ENCODE measurements at regions not wholly inside any gene's neighbourhood (a gene's known extent, or its start where the extent isn't known, plus 50 kb on each side); places are given as distances from the start of the nearest gene placed in this dataset.

- no peaks in the 10 kb centered on the region for H3K27me3 ChIP-seq (ENCODE audit: insufficient read depth, low read length)
- H3K27ac ChIP-seq (ENCODE audit: low read length) = no peak overlapping the region
- H3K9me3 ChIP-seq (ENCODE audit: insufficient read depth, low read depth, low read length) = no peaks in the 10 kb centered on the region
- H3K4me3 ChIP-seq (ENCODE audit: low read length) = no peak overlapping the region
- H3K4me1 ChIP-seq (ENCODE audit: insufficient read depth, low read length) = no peaks in the 10 kb centered on the region
- no peaks in the 10 kb centered on the region for H3K36me3 ChIP-seq (ENCODE audit: insufficient read depth, low read depth, low read length)
- no peak overlapping the region for H3K9ac ChIP-seq (ENCODE audit: low read depth, low read length)
Measured at GRCh38 chr1:195804547-195804946, 803.7 kb downstream of the KCNT2 start.

DNA sequence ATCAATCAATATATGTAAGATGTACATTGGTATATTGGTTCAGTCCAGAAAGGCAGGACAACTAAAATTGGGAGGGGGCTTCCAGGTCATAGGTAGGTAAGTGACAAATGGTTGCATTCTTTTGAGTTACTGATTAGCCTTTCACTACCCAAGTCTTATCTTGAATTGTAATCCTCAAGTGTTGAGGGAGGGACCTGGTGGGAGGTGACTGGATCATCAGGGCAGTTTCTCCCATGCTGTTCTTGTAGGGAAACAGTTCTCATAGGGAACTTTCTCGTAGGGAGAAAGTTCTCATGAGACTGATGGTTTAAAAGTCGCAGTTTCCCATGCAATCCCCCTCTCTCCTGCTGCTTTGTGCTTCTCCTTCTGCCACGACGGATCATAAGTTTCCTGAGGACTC lies 809.2 kb downstream of the KCNT2 start:
- no peaks in the 10 kb centered on the region for H3K36me3 ChIP-seq (ENCODE audit: insufficient read depth, low read depth, low read length)
- H3K4me3 ChIP-seq (ENCODE audit: low read length) = no peak overlapping the region
- no peak overlapping the region for H3K9ac ChIP-seq (ENCODE audit: low read depth, low read length)
- no peaks in the 10 kb centered on the region for H3K4me1 ChIP-seq (ENCODE audit: insufficient read depth, low read length)
- no peak overlapping the region for H3K27ac ChIP-seq (ENCODE audit: low read length)
- no peaks in the 10 kb centered on the region for H3K27me3 ChIP-seq (ENCODE audit: insufficient read depth, low read length)
- no peaks in the 10 kb centered on the region for H3K9me3 ChIP-seq (ENCODE audit: insufficient read depth, low read depth, low read length)

GRCh38 chr1:195794225-195794624 lies 814.0 kb downstream of the KCNT2 start:
- Histone ChIP-seq H3K27ac (ENCODE audit: low read length) (no peak overlapping the region), H3K4me3 (ENCODE audit: low read length) (no peak overlapping the region), H3K9ac (ENCODE audit: low read depth, low read length) (no peak overlapping the region), H3K9me3 (ENCODE audit: insufficient read depth, low read depth, low read length) (no peaks in the 10 kb centered on the region; the same call in 1 of the 2 replicates), H3K4me1 (ENCODE audit: insufficient read depth, low read length) (no peaks in the 10 kb centered on the region), H3K27me3 (ENCODE audit: insufficient read depth, low read length) (no peaks in the 10 kb centered on the region), H3K36me3 (ENCODE audit: insufficient read depth, low read depth, low read length) (no peaks in the 10 kb centered on the region)

DNA sequence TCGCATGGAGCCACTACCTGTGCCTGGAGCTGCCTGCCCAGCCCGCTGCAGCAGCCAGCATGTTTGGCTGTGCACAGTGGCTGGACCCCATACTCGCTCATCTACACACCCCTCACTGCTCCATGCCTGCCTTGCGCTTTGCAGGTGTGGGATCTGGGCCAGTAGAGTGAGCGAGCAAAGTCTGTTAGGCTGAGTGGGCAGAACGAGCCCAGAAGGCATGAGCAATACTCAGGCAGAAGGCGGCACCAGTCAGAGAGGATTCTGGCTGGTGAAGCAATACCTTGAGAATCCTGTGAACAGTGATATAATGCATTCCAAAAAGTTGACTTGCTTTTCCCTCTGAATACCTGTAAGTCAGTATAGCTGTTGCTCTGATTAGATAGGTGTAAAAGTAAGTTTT lies 816.4 kb downstream of the KCNT2 start:
- Histone ChIP-seq H3K36me3 (ENCODE audit: insufficient read depth, low read depth, low read length) (no peaks in the 10 kb centered on the region), H3K9ac (ENCODE audit: low read depth, low read length) (no peak overlapping the region), H3K27me3 (ENCODE audit: insufficient read depth, low read length) (no peaks in the 10 kb centered on the region), H3K4me3 (ENCODE audit: low read length) (no peak overlapping the region), H3K9me3 (ENCODE audit: insufficient read depth, low read depth, low read length) (no peaks in the 10 kb centered on the region; the same call in 1 of the 2 replicates), H3K4me1 (ENCODE audit: insufficient read depth, low read length) (no peaks in the 10 kb centered on the region), H3K27ac (ENCODE audit: low read length) (no peak overlapping the region)

GRCh38 chr1:195790514-195791168 lies 817.6 kb downstream of the KCNT2 start:
- H3K27ac ChIP-seq (ENCODE audit: low read length) = no peak overlapping the region
- H3K9ac ChIP-seq (ENCODE audit: low read depth, low read length) = no peak overlapping the region
- H3K9me3 ChIP-seq (ENCODE audit: insufficient read depth, low read depth, low read length) = no peaks in the 10 kb centered on the region; the same call in 1 of the 2 replicates
- H3K4me3 ChIP-seq (ENCODE audit: low read length) = no peak overlapping the region
- no peaks in the 10 kb centered on the region for H3K27me3 ChIP-seq (ENCODE audit: insufficient read depth, low read length)
- H3K4me1 ChIP-seq (ENCODE audit: insufficient read depth, low read length) = no peaks in the 10 kb centered on the region
- H3K36me3 ChIP-seq (ENCODE audit: insufficient read depth, low read depth, low read length) = no peaks in the 10 kb centered on the region

- Histone ChIP-seq H3K9ac (ENCODE audit: low read depth, low read length) (no peak overlapping the region), H3K4me1 (ENCODE audit: insufficient read depth, low read length) (no peaks in the 10 kb centered on the region), H3K27ac (ENCODE audit: low read length) (no peak overlapping the region), H3K27me3 (ENCODE audit: insufficient read depth, low read length) (no peaks in the 10 kb centered on the region), H3K9me3 (ENCODE audit: insufficient read depth, low read depth, low read length) (no peaks in the 10 kb centered on the region; the same call in 1 of the 2 replicates), H3K36me3 (ENCODE audit: insufficient read depth, low read depth, low read length) (no peaks in the 10 kb centered on the region), H3K4me3 (ENCODE audit: low read length) (no peak overlapping the region)
Measured at GRCh38 chr1:195789321-195789720, 818.9 kb downstream of the KCNT2 start.

- Histone ChIP-seq H3K36me3 (ENCODE audit: insufficient read depth, low read depth, low read length) (no peaks in the 10 kb centered on the region), H3K27me3 (ENCODE audit: insufficient read depth, low read length) (no peaks in the 10 kb centered on the region), H3K9me3 (ENCODE audit: insufficient read depth, low read depth, low read length) (no peaks in the 10 kb centered on the region; the same call in 1 of the 2 replicates), H3K4me1 (ENCODE audit: insufficient read depth, low read length) (no peaks in the 10 kb centered on the region), H3K27ac (ENCODE audit: low read length) (no peak overlapping the region), H3K9ac (ENCODE audit: low read depth, low read length) (no peak overlapping the region), H3K4me3 (ENCODE audit: low read length) (no peak overlapping the region)
Measured at GRCh38 chr1:195788721-195789120, 819.5 kb downstream of the KCNT2 start.

DNA sequence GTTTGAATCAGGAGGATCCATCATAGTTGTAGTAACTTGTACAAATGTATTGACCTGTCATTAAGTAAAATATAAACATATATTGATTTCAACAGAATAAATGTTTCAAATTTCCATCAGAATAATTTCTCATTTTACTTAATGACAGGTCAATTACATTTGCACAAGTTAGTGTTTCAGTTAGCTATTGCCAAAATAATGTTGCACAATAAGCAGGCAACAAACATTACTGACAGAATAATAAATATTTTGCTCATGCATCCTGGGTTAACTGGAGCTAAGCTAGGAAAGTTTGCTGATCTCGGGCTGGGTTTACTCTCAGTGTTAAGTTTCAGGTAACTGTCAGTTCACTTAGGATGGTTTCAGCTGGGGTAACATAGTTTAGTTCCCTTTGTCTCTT lies 822.4 kb downstream of the KCNT2 start:
- H3K9ac ChIP-seq (ENCODE audit: low read depth, low read length) = no peak overlapping the region
- no peak overlapping the region for H3K27ac ChIP-seq (ENCODE audit: low read length)
- H3K27me3 ChIP-seq (ENCODE audit: insufficient read depth, low read length) = no peaks in the 10 kb centered on the region
- H3K4me1 ChIP-seq (ENCODE audit: insufficient read depth, low read length) = no peaks in the 10 kb centered on the region
- H3K4me3 ChIP-seq (ENCODE audit: low read length) = no peak overlapping the region
- no peaks in the 10 kb centered on the region for H3K9me3 ChIP-seq (ENCODE audit: insufficient read depth, low read depth, low read length)
- H3K36me3 ChIP-seq (ENCODE audit: insufficient read depth, low read depth, low read length) = no peaks in the 10 kb centered on the region

DNA sequence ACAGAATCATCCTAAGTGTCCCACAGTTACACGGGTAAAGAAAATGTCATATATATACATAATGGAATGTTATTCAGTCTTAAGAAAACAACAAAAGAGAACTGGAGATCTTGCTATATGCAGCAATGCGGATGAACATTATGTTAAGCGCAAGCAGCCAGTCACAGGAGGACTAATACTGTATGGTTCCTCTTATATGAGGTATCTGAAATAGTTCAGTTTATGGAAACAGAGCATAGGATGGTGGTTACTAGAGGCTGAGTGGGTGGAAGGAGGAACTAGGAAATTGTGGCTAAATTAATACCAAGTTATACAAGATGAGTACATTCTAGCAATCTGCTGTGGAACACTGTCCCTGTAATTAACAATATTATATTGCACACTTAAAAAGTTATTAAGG lies 834.3 kb downstream of the KCNT2 start:
- Histone ChIP-seq H3K36me3 (ENCODE audit: insufficient read depth, low read depth, low read length) (no peaks in the 10 kb centered on the region), H3K4me3 (ENCODE audit: low read length) (no peak overlapping the region), H3K9ac (ENCODE audit: low read depth, low read length) (no peak overlapping the region), H3K9me3 (ENCODE audit: insufficient read depth, low read depth, low read length) (no peaks in the 10 kb centered on the region), H3K27ac (ENCODE audit: low read length) (no peak overlapping the region), H3K27me3 (ENCODE audit: insufficient read depth, low read length) (no peaks in the 10 kb centered on the region), H3K4me1 (ENCODE audit: insufficient read depth, low read length) (no peaks in the 10 kb centered on the region)

- Histone ChIP-seq H3K9ac (ENCODE audit: low read depth, low read length) (no peak overlapping the region), H3K9me3 (ENCODE audit: insufficient read depth, low read depth, low read length) (no peaks in the 10 kb centered on the region), H3K27ac (ENCODE audit: low read length) (no peak overlapping the region), H3K4me3 (ENCODE audit: low read length) (no peak overlapping the region), H3K36me3 (ENCODE audit: insufficient read depth, low read depth, low read length) (no peaks in the 10 kb centered on the region), H3K4me1 (ENCODE audit: insufficient read depth, low read length) (no peaks in the 10 kb centered on the region), H3K27me3 (ENCODE audit: insufficient read depth, low read length) (no peaks in the 10 kb centered on the region)
Measured at GRCh38 chr1:195769461-195769860, 838.8 kb downstream of the KCNT2 start.

GRCh38 chr1:195768936-195769335 lies 839.3 kb downstream of the KCNT2 start:
- no peaks in the 10 kb centered on the region for H3K9me3 ChIP-seq (ENCODE audit: insufficient read depth, low read depth, low read length)

GRCh38 chr1:195768377-195768776 lies 839.9 kb downstream of the KCNT2 start:
- H3K27ac ChIP-seq (ENCODE audit: low read length) = no peak overlapping the region
- H3K36me3 ChIP-seq (ENCODE audit: insufficient read depth, low read depth, low read length) = no peaks in the 10 kb centered on the region
- H3K9me3 ChIP-seq (ENCODE audit: insufficient read depth, low read depth, low read length) = no peaks in the 10 kb centered on the region
- no peaks in the 10 kb centered on the region for H3K27me3 ChIP-seq (ENCODE audit: insufficient read depth, low read length)
- no peak overlapping the region for H3K4me3 ChIP-seq (ENCODE audit: low read length)
- no peak overlapping the region for H3K9ac ChIP-seq (ENCODE audit: low read depth, low read length)
- H3K4me1 ChIP-seq (ENCODE audit: insufficient read depth, low read length) = no peaks in the 10 kb centered on the region

More at GRCh38 chr1:195768936-195769335, 839.3 kb downstream of the KCNT2 start:
- Histone ChIP-seq H3K4me3 (ENCODE audit: low read length) (no peak overlapping the region), H3K27me3 (ENCODE audit: insufficient read depth, low read length) (no peaks in the 10 kb centered on the region), H3K9ac (ENCODE audit: low read depth, low read length) (no peak overlapping the region), H3K36me3 (ENCODE audit: insufficient read depth, low read depth, low read length) (no peaks in the 10 kb centered on the region), H3K27ac (ENCODE audit: low read length) (no peak overlapping the region), H3K4me1 (ENCODE audit: insufficient read depth, low read length) (no peaks in the 10 kb centered on the region)
